Activated CD4-positive, alpha-beta T cell treated with anti-CD3 and anti-CD28 coated beads for 36 hours (primary cell): ENCODE measurements at regions not wholly inside any gene's neighbourhood (a gene's known extent, or its start where the extent isn't known, plus 50 kb on each side); places are given as distances from the start of the nearest gene placed in this dataset.

Experiments used
- ATAC-seq: fragments of 200-7000 bp; cut with Tn5 transposase; one replicate; pipeline ENCODE4 v1.10.0; 2021; ENCODE audit warnings: mild to moderate bottlenecking, moderate library complexity
- CTCF ChIA-PET: fragments of 350-600 bp; sonication (Branson Sonifier 250); formaldehyde crosslinking; loops from one replicate; lab custom pipeline; 2021; ENCODE audit warnings: antibody characterized with exemption; lab: Charles Lee
- POLR2A ChIA-PET: fragments of 350-600 bp; sonication (Branson Sonifier 250); formaldehyde crosslinking; loops from one replicate; lab custom pipeline; 2021; ENCODE audit warnings: antibody characterized with exemption, inconsistent platforms; lab: Charles Lee
- DNase-seq: peaks from one replicate; pipeline ENCODE4 v3.0.0-alpha.2; 2020
- H3K27ac Mint-ChIP-seq: one replicate; pipeline ENCODE4 v1.8.0; 2021; ENCODE audit warnings: mixed read lengths
- H3K27me3 Mint-ChIP-seq: one replicate; pipeline ENCODE4 v1.8.0; 2021; ENCODE audit warnings: mixed read lengths
- H3K36me3 Mint-ChIP-seq: one replicate; pipeline ENCODE4 v1.8.0; 2021; ENCODE audit warnings: low read depth, mixed read lengths
- H3K4me1 Mint-ChIP-seq: one replicate; pipeline ENCODE4 v1.8.0; 2021; ENCODE audit warnings: mixed read lengths
- H3K4me3 Mint-ChIP-seq: one replicate; pipeline ENCODE4 v1.8.0; 2021; ENCODE audit warnings: mild to moderate bottlenecking, moderate library complexity, mixed read lengths
- H3K9me3 Mint-ChIP-seq: one replicate; pipeline ENCODE4 v1.8.0; 2021; ENCODE audit warnings: low read depth, mixed read lengths
- intact Hi-C, 2 experiments: fragments of 100-400 bp; cut with DNase I in 1 of 2; cut with micrococcal nuclease in 1 of 2; formaldehyde crosslinking; loops; one replicate each; pipeline versions ENCODE4 v1.14.2 to v1.15.1; 2022 to 2024; cut with DNase I, micrococcal nuclease

GRCh38 chr20:11059659-11060058 is 385.9 kb upstream of the JAG1 start:
- no peak for DNase-seq
- Mint-ChIP-seq H3K4me1 (no peaks in the 10 kb centered on the region), H3K36me3 (no peaks in the 10 kb centered on the region), H3K4me3 (no peak overlapping the region), H3K9me3 (no peaks in the 10 kb centered on the region), H3K27me3 (no peaks in the 10 kb centered on the region), H3K27ac (no peak overlapping the region)
- ATAC-seq = no peak
- CTCF ChIA-PET = interaction anchor here (0.7 kb wide), 1 partner anchor 9 kb away, joined by 3 read pairs; no protein-coding TSS in a partner anchor
- POLR2A ChIA-PET = no interaction called here
- intact Hi-C loops = no loop called here

DNA sequence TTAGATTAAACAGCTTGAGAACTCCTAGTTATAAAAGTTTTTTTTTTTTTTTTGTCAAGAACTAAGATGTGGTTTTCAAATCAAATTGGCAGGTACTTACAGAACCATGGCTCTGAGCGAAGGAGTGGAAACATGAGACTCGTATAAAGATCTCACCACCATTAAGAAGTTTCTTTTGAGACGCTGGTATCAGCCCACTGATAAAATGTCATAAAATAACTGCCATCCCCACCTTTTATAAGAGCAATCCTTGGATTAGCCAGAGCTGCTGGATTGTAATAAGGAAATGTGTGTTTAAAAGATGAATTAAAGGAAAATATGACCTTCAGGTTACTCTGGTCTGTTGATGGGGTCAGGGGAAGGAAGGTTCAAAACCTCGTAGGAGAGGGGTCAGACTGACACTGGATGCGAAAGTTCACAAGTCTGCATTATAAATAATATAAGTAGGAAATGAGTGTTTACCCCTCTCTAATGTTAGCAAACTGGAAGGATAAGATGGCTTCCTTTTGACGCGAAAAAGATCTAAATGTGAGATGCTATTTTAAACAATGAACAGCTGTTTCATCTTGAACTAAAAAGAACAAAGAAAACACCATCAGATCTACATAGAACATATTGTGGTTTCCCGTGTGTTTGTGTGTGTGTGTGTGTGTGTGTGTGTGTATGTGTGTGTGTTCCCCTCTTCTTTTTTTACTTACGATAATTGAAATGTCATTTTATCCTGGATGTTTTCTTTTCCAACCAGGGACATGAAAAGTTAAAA is 386.8 kb upstream of the JAG1 start:
- Mint-ChIP-seq H3K27ac (no peak overlapping the region), H3K9me3 (no peaks in the 10 kb centered on the region), H3K36me3 (no peaks in the 10 kb centered on the region), H3K4me3 (no peak overlapping the region), H3K27me3 (no peaks in the 10 kb centered on the region), H3K4me1 (no peaks in the 10 kb centered on the region)
- intact Hi-C loops = no loop called here
- POLR2A ChIA-PET = no interaction called here
- ATAC-seq = no peak
- DNase-seq = no peak
- CTCF ChIA-PET = interaction anchor here (1.2 kb wide), 1 partner anchor 9 kb away, joined by 3 read pairs; no protein-coding TSS in a partner anchor

- Mint-ChIP-seq H3K4me1 (no peaks in the 10 kb centered on the region), H3K4me3 (no peak overlapping the region), H3K27me3 (no peaks in the 10 kb centered on the region), H3K27ac (no peak overlapping the region), H3K9me3 (peaks cover 2% of the 10 kb centered on the region), H3K36me3 (no peaks in the 10 kb centered on the region)
- CTCF ChIA-PET = no interaction called here
- ATAC-seq (no peak), DNase-seq (no peak)
- POLR2A ChIA-PET = no interaction called here
- intact Hi-C loops = no loop called here
Measured at GRCh38 chr20:11063444-11063843, 389.6 kb upstream of the JAG1 start.

- no peaks in the 10 kb centered on the region for H3K36me3 Mint-ChIP-seq
- H3K4me1 Mint-ChIP-seq = no peaks in the 10 kb centered on the region
- ChIA-PET CTCF (no interaction called here), POLR2A (no interaction called here)
- ATAC-seq (no peak), DNase-seq (no peak)
- intact Hi-C loops = no loop called here
- H3K27ac Mint-ChIP-seq = no peak overlapping the region
- H3K4me3 Mint-ChIP-seq = no peak overlapping the region
- peaks cover 2% of the 10 kb centered on the region for H3K9me3 Mint-ChIP-seq
- H3K27me3 Mint-ChIP-seq = no peaks in the 10 kb centered on the region
Measured at GRCh38 chr20:11064946-11065345, 391.1 kb upstream of the JAG1 start.

GRCh38 chr20:11067359-11067758 is 393.6 kb upstream of the JAG1 start:
- DNase-seq (no peak), ATAC-seq (no peak)
- ChIA-PET CTCF (no interaction called here), POLR2A (no interaction called here)
- H3K4me1 Mint-ChIP-seq = no peaks in the 10 kb centered on the region
- no peak overlapping the region for H3K4me3 Mint-ChIP-seq
- H3K27me3 Mint-ChIP-seq = no peaks in the 10 kb centered on the region
- intact Hi-C loops = no loop called here
- H3K36me3 Mint-ChIP-seq = no peaks in the 10 kb centered on the region
- H3K9me3 Mint-ChIP-seq = peaks cover 8% of the 10 kb centered on the region
- no peak overlapping the region for H3K27ac Mint-ChIP-seq

GRCh38 chr20:11072982-11073381 is 399.2 kb upstream of the JAG1 start:
- intact Hi-C loops = no loop called here
- CTCF ChIA-PET = no interaction called here
- H3K27ac Mint-ChIP-seq = no peak overlapping the region
- no peak overlapping the region for H3K4me3 Mint-ChIP-seq
- peaks cover 9% of the 10 kb centered on the region for H3K9me3 Mint-ChIP-seq
- no peak for DNase-seq
- H3K4me1 Mint-ChIP-seq = no peaks in the 10 kb centered on the region
- ATAC-seq = no peak
- H3K27me3 Mint-ChIP-seq = no peaks in the 10 kb centered on the region
- H3K36me3 Mint-ChIP-seq = no peaks in the 10 kb centered on the region
- POLR2A ChIA-PET = no interaction called here

DNA sequence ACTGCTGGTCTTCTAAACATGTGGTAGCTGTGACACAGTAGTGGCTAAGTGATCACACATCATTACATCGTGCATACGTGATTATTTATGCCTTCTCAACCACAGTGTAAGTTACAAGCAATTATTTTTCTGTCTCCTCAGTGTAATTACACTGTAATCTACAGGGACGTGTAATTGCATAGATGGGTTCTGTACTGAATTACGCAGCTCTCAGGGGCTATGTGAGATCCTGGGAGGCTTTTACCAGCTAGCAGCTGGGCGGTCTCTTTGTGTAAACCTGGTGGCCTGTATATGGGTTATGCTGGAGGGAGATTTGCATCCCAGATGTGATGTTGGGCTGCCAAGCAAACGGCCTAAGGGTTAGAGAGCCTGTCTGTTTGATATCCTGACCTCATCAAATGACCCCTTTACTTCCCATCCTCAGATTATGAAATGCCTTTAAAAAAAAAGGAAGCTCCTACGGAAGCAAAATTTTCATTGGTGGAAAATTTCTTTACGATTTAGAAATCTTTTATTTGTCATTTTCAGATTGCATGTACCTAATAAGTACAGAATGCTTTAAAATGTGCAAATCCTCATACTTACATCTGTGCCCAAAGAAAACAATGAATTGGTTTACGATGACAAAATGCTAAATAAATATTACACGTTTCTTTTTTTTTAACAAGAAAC is 402.8 kb upstream of the JAG1 start:
- no peaks in the 10 kb centered on the region for H3K27me3 Mint-ChIP-seq
- intact Hi-C loops = no loop called here
- no peak for DNase-seq
- peaks cover 9% of the 10 kb centered on the region for H3K9me3 Mint-ChIP-seq
- no peaks in the 10 kb centered on the region for H3K4me1 Mint-ChIP-seq
- ChIA-PET POLR2A (no interaction called here), CTCF (interaction anchor here (0.7 kb wide), 1 partner anchor 293 kb away, joined by 3 read pairs; no protein-coding TSS in a partner anchor)
- no peak for ATAC-seq
- no peaks in the 10 kb centered on the region for H3K36me3 Mint-ChIP-seq
- no peak overlapping the region for H3K27ac Mint-ChIP-seq
- no peak overlapping the region for H3K4me3 Mint-ChIP-seq

DNA sequence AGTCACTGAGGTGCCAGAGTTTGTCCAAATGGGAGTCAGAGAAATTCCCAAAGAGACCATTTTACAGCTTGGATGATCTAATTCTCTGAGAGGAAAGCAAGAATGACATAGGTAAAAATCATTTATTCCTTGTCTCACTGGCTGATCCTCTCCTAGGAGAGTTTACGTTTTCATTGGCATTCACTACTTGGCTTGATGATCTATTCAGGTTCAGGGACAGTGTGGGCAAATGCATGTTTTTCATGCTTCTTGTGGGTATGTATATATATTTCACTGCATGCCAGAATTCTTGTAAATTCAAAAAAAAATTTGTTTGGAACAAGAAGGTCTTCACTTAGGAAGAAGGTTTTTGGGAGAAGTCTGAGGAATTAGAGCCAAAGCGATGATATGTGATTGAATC is 403.4 kb upstream of the JAG1 start:
- ChIA-PET CTCF (interaction anchor here (0.7 kb wide), 1 partner anchor 293 kb away, joined by 3 read pairs; no protein-coding TSS in a partner anchor), POLR2A (no interaction called here)
- peaks cover 4% of the 10 kb centered on the region for H3K9me3 Mint-ChIP-seq
- intact Hi-C loops = no loop called here
- H3K4me3 Mint-ChIP-seq = no peak overlapping the region
- DNase-seq (no peak), ATAC-seq (no peak)
- no peaks in the 10 kb centered on the region for H3K36me3 Mint-ChIP-seq
- H3K27me3 Mint-ChIP-seq = no peaks in the 10 kb centered on the region
- no peak overlapping the region for H3K27ac Mint-ChIP-seq
- no peaks in the 10 kb centered on the region for H3K4me1 Mint-ChIP-seq

GRCh38 chr20:11080010-11080409 is 406.2 kb upstream of the JAG1 start:
- Mint-ChIP-seq H3K36me3 (no peaks in the 10 kb centered on the region), H3K9me3 (no peaks in the 10 kb centered on the region), H3K27me3 (no peaks in the 10 kb centered on the region), H3K4me1 (no peaks in the 10 kb centered on the region), H3K27ac (no peak overlapping the region), H3K4me3 (no peak overlapping the region)
- no peak for DNase-seq
- intact Hi-C loops = no loop called here
- POLR2A ChIA-PET = no interaction called here
- ATAC-seq = no peak
- CTCF ChIA-PET = interaction anchor here (0.6 kb wide), 1 partner anchor 1647 kb away, joined by 3 read pairs; no protein-coding TSS in a partner anchor

- Mint-ChIP-seq H3K27me3 (no peaks in the 10 kb centered on the region), H3K4me1 (no peaks in the 10 kb centered on the region), H3K27ac (no peak overlapping the region), H3K4me3 (no peak overlapping the region), H3K36me3 (no peaks in the 10 kb centered on the region), H3K9me3 (no peaks in the 10 kb centered on the region)
- intact Hi-C loops = no loop called here
- ChIA-PET POLR2A (no interaction called here), CTCF (interaction anchor here (0.6 kb wide), 1 partner anchor 1646 kb away, joined by 3 read pairs; no protein-coding TSS in a partner anchor)
- ATAC-seq (no peak), DNase-seq (no peak)
Measured at GRCh38 chr20:11080781-11081377, 407.1 kb upstream of the JAG1 start.

GRCh38 chr20:11083841-11084240 is 410.0 kb upstream of the JAG1 start:
- CTCF ChIA-PET = no interaction called here
- intact Hi-C loops = no loop called here

More at GRCh38 chr20:11083841-11084240, 410.0 kb upstream of the JAG1 start:
- ATAC-seq = no peak
- Mint-ChIP-seq H3K27me3 (no peaks in the 10 kb centered on the region), H3K36me3 (no peaks in the 10 kb centered on the region), H3K4me3 (no peak overlapping the region), H3K4me1 (no peaks in the 10 kb centered on the region), H3K27ac (no peak overlapping the region), H3K9me3 (peaks cover 2% of the 10 kb centered on the region)
- no peak for DNase-seq
- POLR2A ChIA-PET = no interaction called here
